Loucy (cell line): ENCODE measurements at regions not wholly inside any gene's neighbourhood (a gene's known extent, or its start where the extent isn't known, plus 50 kb on each side); places are given as distances from the start of the nearest gene placed in this dataset.

ENCODE experiments used
- H2AFZ ChIP-seq: fragments of 200-600 bp; sonication (generic); 2 replicates; pipeline ENCODE4 v1.6.0; 2016; ENCODE audit warnings: antibody characterized with exemption, mild to moderate bottlenecking, low read length, moderate library complexity
- H3F3A ChIP-seq: fragments of 200-600 bp; 2 replicates; pipeline ENCODE4 v1.6.0; 2016; ENCODE audit warnings: antibody characterized with exemption, low read depth, mild to moderate bottlenecking
- H3K27me3 ChIP-seq: fragments of 200-600 bp; sonication (generic); 2 replicates; pipeline ENCODE4 v1.6.1; 2014; ENCODE audit warnings: low read length, mild to moderate bottlenecking; ENCODE audit not compliant: insufficient read depth, poor library complexity, severe bottlenecking
- H3K36me3 ChIP-seq: fragments of 200-600 bp; sonication (generic); 2 replicates; pipeline ENCODE4 v1.6.1; 2016; ENCODE audit warnings: low read length; ENCODE audit not compliant: insufficient read depth
- H3K4me1 ChIP-seq: fragments of 200-600 bp; sonication (generic); 2 replicates; pipeline ENCODE4 v1.5.1; 2014; ENCODE audit warnings: low read length, mild to moderate bottlenecking; ENCODE audit not compliant: insufficient read depth, poor library complexity, severe bottlenecking
- H3K4me2 ChIP-seq: fragments of 200-600 bp; sonication (generic); 2 replicates; pipeline ENCODE4 v1.6.0; 2014; ENCODE audit warnings: antibody characterized with exemption, low read length, low read depth, mild to moderate bottlenecking; ENCODE audit not compliant: poor library complexity, severe bottlenecking
- H3K4me3 ChIP-seq: fragments of 200-600 bp; sonication (generic); 2 replicates; pipeline ENCODE4 v1.5.1; 2014; ENCODE audit warnings: low read length, mild to moderate bottlenecking, mixed read lengths; ENCODE audit not compliant: poor library complexity, severe bottlenecking
- H3K79me2 ChIP-seq: fragments of 200-600 bp; sonication (generic); 2 replicates; pipeline ENCODE4 v1.6.1; 2014; ENCODE audit warnings: low read length; ENCODE audit not compliant: insufficient read depth
- H3K9ac ChIP-seq: fragments of 200-600 bp; sonication (generic); 2 replicates; pipeline ENCODE4 v1.6.0; 2014; ENCODE audit warnings: mild to moderate bottlenecking, low read depth, low read length, moderate library complexity; ENCODE audit not compliant: poor library complexity, severe bottlenecking
- H3K9me2 ChIP-seq: fragments of 200-600 bp; sonication (generic); replicated peaks from 2 replicates; pipeline ENCODE4 v1.6.1; 2016; ENCODE audit warnings: low read depth, low read length, mixed read lengths
- H3K9me3 ChIP-seq: fragments of 200-600 bp; sonication (generic); 2 replicates; pipeline ENCODE4 v1.6.1; 2014; ENCODE audit warnings: mild to moderate bottlenecking, antibody characterized with exemption, low read length, low read depth; ENCODE audit not compliant: insufficient read depth
- H4K20me1 ChIP-seq: fragments of 200-600 bp; sonication (generic); 2 replicates; pipeline ENCODE4 v1.6.0; 2014; ENCODE audit warnings: antibody characterized with exemption, low read length, mild to moderate bottlenecking; ENCODE audit not compliant: insufficient read depth, poor library complexity, severe bottlenecking
- EZH2phosphoT487 ChIP-seq: fragments of 200-600 bp; IDR thresholded peaks from 2 replicates; pipeline ENCODE4 v1.6.1; 2018; ENCODE audit warnings: antibody characterized with exemption, mild to moderate bottlenecking, moderate library complexity, borderline replicate concordance
- TF ChIP-seq, protein P1 (sequence below): fragments of 200-600 bp; sonication (generic); conservative IDR thresholded peaks from 2 replicates; pipeline ENCODE4 v1.5.1; 2014; ENCODE audit warnings: mild to moderate bottlenecking, antibody characterized with exemption, low read length

DNA sequence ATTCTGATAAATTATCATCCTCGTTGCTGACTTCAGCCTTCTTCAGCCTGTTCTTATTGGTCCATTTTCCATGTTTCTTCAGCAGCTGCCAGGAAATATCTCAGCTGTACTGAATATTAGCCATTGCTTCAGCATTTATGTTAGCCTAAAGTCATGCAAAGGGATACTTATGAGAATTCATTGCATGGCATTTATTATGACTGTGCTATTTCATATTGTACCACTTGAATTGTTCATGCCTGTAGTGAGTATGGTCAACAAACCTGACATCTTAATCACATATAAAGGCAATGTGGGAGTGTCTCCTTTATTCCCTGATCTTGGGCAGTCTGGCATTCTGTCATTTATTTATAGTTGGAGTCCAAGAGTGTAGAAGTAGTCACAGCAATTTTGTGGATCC lies 193.4 kb upstream of the SLC35B3 start:
- Histone ChIP-seq H2AFZ (no peak overlapping the region), H3F3A (no peaks in the 10 kb centered on the region)
- no peak for TF ChIP-seq EZH2phosphoT487

DNA sequence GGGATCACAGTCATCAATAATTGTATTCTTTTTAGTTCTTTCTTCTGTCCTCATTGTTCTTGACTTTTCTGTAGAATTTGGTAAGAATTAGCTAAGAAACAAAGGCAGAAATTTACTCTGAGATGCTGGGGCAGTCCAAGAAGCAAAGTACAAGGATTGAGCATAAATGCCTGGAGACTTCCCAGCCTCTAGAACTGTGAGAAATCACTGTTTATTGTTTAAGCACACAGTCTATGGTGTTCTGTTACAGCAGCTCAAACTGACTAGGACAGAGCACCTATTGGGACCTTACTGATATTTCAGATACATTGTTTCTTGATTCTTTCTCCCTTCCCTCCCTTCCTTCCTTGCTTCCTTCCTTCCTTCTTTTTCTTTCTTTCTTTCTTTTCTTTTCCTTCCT lies 192.7 kb upstream of the SLC35B3 start:
- Histone ChIP-seq H3K4me3 (no peak overlapping the region), H3F3A (no peaks in the 10 kb centered on the region), H3K79me2 (no peaks in the 10 kb centered on the region), H3K9me2 (no peaks in the 10 kb centered on the region), H3K36me3 (no peaks in the 10 kb centered on the region), H3K4me1 (no peaks in the 10 kb centered on the region), H3K9ac (no peak overlapping the region), H3K27me3 (no peaks in the 10 kb centered on the region), H3K4me2 (no peak overlapping the region), H3K9me3 (no peaks in the 10 kb centered on the region), H2AFZ (no peak overlapping the region), H4K20me1 (no peaks in the 10 kb centered on the region)
- no peak for TF ChIP-seq EZH2phosphoT487

More for the DNA sequence above, 193.4 kb upstream of the SLC35B3 start:
- Histone ChIP-seq H3K9ac (no peak overlapping the region), H3K27me3 (no peaks in the 10 kb centered on the region), H4K20me1 (no peaks in the 10 kb centered on the region), H3K9me2 (no peaks in the 10 kb centered on the region), H3K79me2 (no peaks in the 10 kb centered on the region), H3K36me3 (no peaks in the 10 kb centered on the region), H3K4me3 (no peak overlapping the region), H3K4me2 (no peak overlapping the region), H3K4me1 (no peaks in the 10 kb centered on the region), H3K9me3 (no peaks in the 10 kb centered on the region)

DNA sequence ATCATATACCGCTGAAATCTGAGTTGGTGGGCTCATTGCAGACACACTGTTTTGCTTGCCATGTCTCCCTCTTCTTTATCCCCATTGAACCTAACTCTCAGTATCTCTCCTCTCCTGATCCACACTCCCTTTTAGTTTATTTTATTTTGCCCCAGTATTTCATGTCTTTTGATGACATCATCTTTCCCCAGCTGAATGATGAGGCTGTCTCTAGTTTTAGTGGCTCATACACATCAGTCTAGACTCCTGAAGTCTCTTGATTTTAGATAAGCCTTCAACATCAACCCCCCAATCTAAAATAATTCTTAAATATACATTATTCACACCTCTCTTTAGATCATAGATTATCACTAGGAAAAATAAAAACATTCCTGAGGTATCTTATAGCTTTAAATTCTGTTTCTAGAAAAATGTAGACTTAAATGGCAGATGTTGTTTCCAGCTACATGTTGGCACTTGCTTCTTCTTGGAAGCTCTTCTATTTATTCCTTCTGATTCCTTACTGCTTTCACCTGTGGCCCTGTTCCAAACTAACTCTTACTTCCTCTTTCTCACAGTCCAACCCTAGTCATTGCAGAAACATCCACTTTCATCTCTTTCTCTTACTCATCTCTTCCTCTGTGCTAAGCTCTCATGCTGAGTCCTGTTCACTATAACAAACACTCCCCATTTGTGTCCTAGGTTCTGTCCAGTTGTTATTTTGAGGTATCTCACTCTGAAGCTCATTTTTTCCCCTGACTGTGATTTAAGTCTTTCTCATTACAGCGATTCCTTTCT lies 191.9 kb upstream of the SLC35B3 start:
- Histone ChIP-seq H3K4me1 (no peaks in the 10 kb centered on the region), H3K4me2 (no peak overlapping the region), H3F3A (no peaks in the 10 kb centered on the region), H2AFZ (no peak overlapping the region), H3K9me3 (no peaks in the 10 kb centered on the region), H3K27me3 (no peaks in the 10 kb centered on the region), H3K4me3 (no peak overlapping the region), H3K36me3 (no peaks in the 10 kb centered on the region), H3K9ac (no peak overlapping the region), H3K9me2 (no peaks in the 10 kb centered on the region), H4K20me1 (no peaks in the 10 kb centered on the region), H3K79me2 (no peaks in the 10 kb centered on the region)
- TF ChIP-seq EZH2phosphoT487 = no peak
- TF ChIP-seq, protein P1, sequence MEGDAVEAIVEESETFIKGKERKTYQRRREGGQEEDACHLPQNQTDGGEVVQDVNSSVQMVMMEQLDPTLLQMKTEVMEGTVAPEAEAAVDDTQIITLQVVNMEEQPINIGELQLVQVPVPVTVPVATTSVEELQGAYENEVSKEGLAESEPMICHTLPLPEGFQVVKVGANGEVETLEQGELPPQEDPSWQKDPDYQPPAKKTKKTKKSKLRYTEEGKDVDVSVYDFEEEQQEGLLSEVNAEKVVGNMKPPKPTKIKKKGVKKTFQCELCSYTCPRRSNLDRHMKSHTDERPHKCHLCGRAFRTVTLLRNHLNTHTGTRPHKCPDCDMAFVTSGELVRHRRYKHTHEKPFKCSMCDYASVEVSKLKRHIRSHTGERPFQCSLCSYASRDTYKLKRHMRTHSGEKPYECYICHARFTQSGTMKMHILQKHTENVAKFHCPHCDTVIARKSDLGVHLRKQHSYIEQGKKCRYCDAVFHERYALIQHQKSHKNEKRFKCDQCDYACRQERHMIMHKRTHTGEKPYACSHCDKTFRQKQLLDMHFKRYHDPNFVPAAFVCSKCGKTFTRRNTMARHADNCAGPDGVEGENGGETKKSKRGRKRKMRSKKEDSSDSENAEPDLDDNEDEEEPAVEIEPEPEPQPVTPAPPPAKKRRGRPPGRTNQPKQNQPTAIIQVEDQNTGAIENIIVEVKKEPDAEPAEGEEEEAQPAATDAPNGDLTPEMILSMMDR = no peak

DNA sequence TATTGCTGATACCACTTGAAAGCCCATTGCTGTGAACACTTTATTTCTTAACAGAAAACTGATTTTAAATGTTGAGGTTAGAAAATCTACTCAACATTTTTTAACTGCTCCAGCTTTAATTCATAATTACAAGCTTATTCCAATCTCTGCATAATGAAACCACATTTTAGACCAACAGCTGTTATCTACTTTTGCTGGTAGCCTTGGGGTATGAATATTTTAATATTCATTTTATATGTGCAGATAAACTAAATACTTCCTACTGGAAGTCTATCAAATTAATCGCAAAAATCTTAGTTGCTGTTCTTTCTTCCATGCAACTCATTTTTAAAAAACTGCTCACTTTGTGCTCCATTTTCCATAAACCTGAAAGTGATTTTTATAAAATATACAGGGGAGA lies 189.3 kb upstream of the SLC35B3 start:
- no peak overlapping the region for H3K9ac ChIP-seq
- H3K27me3 ChIP-seq = no peaks in the 10 kb centered on the region
- no peaks in the 10 kb centered on the region for H3K4me1 ChIP-seq
- no peaks in the 10 kb centered on the region for H3F3A ChIP-seq
- TF ChIP-seq, protein P1 = no peak
- no peak for TF ChIP-seq EZH2phosphoT487
- H2AFZ ChIP-seq = no peak overlapping the region
- no peak overlapping the region for H3K4me2 ChIP-seq
- no peak overlapping the region for H3K4me3 ChIP-seq
- H3K79me2 ChIP-seq = no peaks in the 10 kb centered on the region
- H3K36me3 ChIP-seq = no peaks in the 10 kb centered on the region
- H4K20me1 ChIP-seq = no peaks in the 10 kb centered on the region
- H3K9me3 ChIP-seq = no peaks in the 10 kb centered on the region
- no peaks in the 10 kb centered on the region for H3K9me2 ChIP-seq
